ENCODE measurements at regions not wholly inside any gene's neighbourhood (a gene's known extent, or its start where the extent isn't known, plus 50 kb on each side); places are given as distances from the start of the nearest gene placed in this dataset.

DNA sequence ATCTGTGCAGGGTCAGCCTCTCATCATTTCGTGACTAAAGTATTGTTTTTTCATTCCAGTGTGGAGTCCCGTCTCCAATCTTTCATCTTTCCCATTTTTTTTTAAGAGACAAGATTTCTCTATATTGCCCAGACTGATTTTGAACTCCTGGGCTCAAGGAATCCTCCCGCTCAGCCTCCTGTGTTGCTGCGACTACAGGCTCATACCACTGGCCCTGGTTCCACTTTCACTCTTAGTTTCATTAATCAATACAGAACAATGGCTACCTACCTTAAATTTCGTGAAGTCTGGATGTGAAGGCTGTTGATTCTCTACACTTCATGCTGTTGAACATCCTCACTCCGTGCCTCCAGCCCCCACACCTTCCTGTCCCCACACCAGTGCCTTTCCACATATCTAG is 97.7 kb upstream of the GREM2 start:
- no TSS peak for BruUV-seq (replicated peaks)
- ChIA-PET POLR2A (no interaction called here), CTCF (ENCODE audit: low intra/inter-chr PET ratio, low total read pairs) (no interaction called here)
- Histone ChIP-seq H4K20me1 (ENCODE audit: insufficient read depth, low read length) (no peaks in the 10 kb centered on the region), H3K4me1 (ENCODE audit: insufficient read depth, low read length) (no peaks in the 10 kb centered on the region), H3K9me3 (ENCODE audit: low read length) (no peaks in the 10 kb centered on the region), H3K4me3 (replicated peaks in 1 of 3; ENCODE audit: insufficient read depth in 1 of 3, low read depth in 2 of 3, low read length in 3 of 3) (no peak overlapping the region), H3K27ac (ENCODE audit: extremely low read length, insufficient read depth, low read length) (no peak overlapping the region), H2AFZ (ENCODE audit: low read length) (no peak overlapping the region), H3K36me3 (replicated peaks in 1 of 2; ENCODE audit: control insufficient read depth in 1 of 2, insufficient read depth in 2 of 2, low read length in 2 of 2) (no peaks in the 10 kb centered on the region), H3K27me3 (ENCODE audit: control insufficient read depth in 1 of 2, insufficient read depth in 2 of 2, low read length in 2 of 2) (peaks cover 0 to 4% of the 10 kb centered on the region in 2 experiments; a peak in 1 of 5 replicates), H3K4me2 (ENCODE audit: low read depth, low read length) (no peak overlapping the region), H3K9ac (ENCODE audit: insufficient read depth, low read depth, low read length) (no peak overlapping the region), H3K79me2 (ENCODE audit: insufficient read depth, low read length) (no peaks in the 10 kb centered on the region)
- intact Hi-C loops (cut with micrococcal nuclease; ENCODE audit: unreplicated experiment) (no loop called here), in situ Hi-C loops (cut with HindIII; ENCODE audit: extremely low pct_ligation_motif_present, low pct_unique_long_range_greater_than_20kb) (no loop called here)
- under 1% methylated on average over 6 of the region's 6 CpGs for WGBS (ENCODE audit: low lambda C conversion rate)
- DNase-seq (ENCODE audit: low spot score) (no peak), ATAC-seq (no peak), FAIRE-seq (no peak)
- no peak for TF ChIP-seq NR3C1 (CRISPR knock-in tag; IDR thresholded peaks at IDR 0.05)

DNA sequence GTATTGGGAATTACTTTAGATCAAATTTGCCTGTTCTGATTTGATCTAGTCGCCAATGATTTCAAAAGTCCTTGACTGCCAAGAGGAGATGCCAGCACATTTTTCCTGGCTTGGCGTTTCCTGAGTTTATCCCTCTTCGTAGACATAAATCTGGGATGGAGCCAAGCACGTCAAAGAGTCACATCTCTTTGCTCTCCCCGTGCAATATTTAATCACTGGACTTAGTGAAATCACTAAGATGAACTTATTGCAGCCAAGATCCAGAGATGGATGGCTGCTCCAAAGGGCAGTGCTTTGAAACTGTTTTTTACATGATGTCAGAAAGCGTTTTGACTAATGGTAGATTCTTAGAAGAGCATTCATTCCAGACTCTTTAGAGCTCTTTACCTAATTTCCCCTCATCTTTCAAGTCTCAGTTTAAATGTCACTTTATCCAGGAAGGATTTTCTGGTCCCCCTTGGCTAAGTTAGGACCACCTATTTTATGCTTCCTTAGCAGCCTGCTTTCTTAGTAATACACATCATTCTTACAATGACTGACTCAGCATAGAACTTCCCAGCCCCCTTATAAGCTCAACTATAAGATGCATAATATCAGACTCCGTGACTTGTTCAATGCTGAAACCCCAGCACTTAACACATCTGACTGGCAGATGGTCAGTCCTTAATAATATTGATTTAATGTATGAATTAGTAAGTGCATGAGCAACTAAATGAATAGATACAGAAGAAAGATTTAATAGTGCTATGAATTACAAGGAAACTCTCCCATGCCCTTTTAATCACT is 94.4 kb upstream of the GREM2 start:
- FAIRE-seq (no peak), ATAC-seq (no peak), DNase-seq (ENCODE audit: low spot score) (no peak)
- in situ Hi-C loops (cut with HindIII; ENCODE audit: extremely low pct_ligation_motif_present, low pct_unique_long_range_greater_than_20kb), result no loop called here
- H3K79me2 ChIP-seq (ENCODE audit: insufficient read depth, low read length), result no peaks in the 10 kb centered on the region
- WGBS (ENCODE audit: low lambda C conversion rate), result 2% methylated on average over 7 of the region's 7 CpGs
- intact Hi-C loops (cut with micrococcal nuclease; ENCODE audit: unreplicated experiment), result no loop called here
- H3K4me2 ChIP-seq (ENCODE audit: low read depth, low read length), result no peak overlapping the region
- ChIA-PET POLR2A (no interaction called here), CTCF (ENCODE audit: low intra/inter-chr PET ratio, low total read pairs) (no interaction called here)
- no peak overlapping the region for H3K9ac ChIP-seq (ENCODE audit: insufficient read depth, low read depth, low read length)
- H4K20me1 ChIP-seq (ENCODE audit: insufficient read depth, low read length), result no peaks in the 10 kb centered on the region
- H3K27ac ChIP-seq (ENCODE audit: extremely low read length, insufficient read depth, low read length), result no peak overlapping the region
- no peak overlapping the region for H2AFZ ChIP-seq (ENCODE audit: low read length)
- no peaks in the 10 kb centered on the region for H3K9me3 ChIP-seq (ENCODE audit: low read length)
- no peak for TF ChIP-seq ZNF33B (CRISPR knock-in tag; IDR thresholded peaks at IDR 0.05)
- TF ChIP-seq, protein P1, sequence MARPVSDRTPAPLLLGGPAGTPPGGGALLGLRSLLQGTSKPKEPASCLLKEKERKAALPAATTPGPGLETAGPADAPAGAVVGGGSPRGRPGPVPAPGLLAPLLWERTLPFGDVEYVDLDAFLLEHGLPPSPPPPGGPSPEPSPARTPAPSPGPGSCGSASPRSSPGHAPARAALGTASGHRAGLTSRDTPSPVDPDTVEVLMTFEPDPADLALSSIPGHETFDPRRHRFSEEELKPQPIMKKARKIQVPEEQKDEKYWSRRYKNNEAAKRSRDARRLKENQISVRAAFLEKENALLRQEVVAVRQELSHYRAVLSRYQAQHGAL (CRISPR knock-in tag; IDR thresholded peaks at IDR 0.05; ENCODE audit: not compliant biosample characterization), result no peak
- TF ChIP-seq MIXL1 (CRISPR knock-in tag; IDR thresholded peaks at IDR 0.05), result no peak
- no peak for TF ChIP-seq JDP2 (CRISPR knock-in tag; IDR thresholded peaks at IDR 0.05; ENCODE audit: borderline replicate concordance)
- no peak for TF ChIP-seq ARNT (IDR thresholded peaks at IDR 0.05)
- H3K36me3 ChIP-seq (replicated peaks in 1 of 2; ENCODE audit: control insufficient read depth in 1 of 2, insufficient read depth in 2 of 2, low read length in 2 of 2), result no peaks in the 10 kb centered on the region
- no peaks in the 10 kb centered on the region for H3K4me1 ChIP-seq (ENCODE audit: insufficient read depth, low read length)
- H3K27me3 ChIP-seq (ENCODE audit: control insufficient read depth in 1 of 2, insufficient read depth in 2 of 2, low read length in 2 of 2), result peaks cover 0 to 4% of the 10 kb centered on the region in 2 experiments; a peak in 1 of 5 replicates
- BruUV-seq (replicated peaks), result no TSS peak
- no peak overlapping the region for H3K4me3 ChIP-seq (replicated peaks in 1 of 3; ENCODE audit: insufficient read depth in 1 of 3, low read depth in 2 of 3, low read length in 3 of 3)
